GM21825 (cell line): ENCODE measurements at regions not wholly inside any gene's neighbourhood (a gene's known extent, or its start where the extent isn't known, plus 50 kb on each side); places are given as distances from the start of the nearest gene placed in this dataset.

ENCODE experiments used
- ATAC-seq: cut with Tn5 transposase; IDR thresholded peaks from one replicate; pipeline ENCODE4 v1.9.1; 2021; ENCODE audit warnings: mild to moderate bottlenecking, moderate library complexity; ENCODE audit not compliant: unreplicated experiment

DNA sequence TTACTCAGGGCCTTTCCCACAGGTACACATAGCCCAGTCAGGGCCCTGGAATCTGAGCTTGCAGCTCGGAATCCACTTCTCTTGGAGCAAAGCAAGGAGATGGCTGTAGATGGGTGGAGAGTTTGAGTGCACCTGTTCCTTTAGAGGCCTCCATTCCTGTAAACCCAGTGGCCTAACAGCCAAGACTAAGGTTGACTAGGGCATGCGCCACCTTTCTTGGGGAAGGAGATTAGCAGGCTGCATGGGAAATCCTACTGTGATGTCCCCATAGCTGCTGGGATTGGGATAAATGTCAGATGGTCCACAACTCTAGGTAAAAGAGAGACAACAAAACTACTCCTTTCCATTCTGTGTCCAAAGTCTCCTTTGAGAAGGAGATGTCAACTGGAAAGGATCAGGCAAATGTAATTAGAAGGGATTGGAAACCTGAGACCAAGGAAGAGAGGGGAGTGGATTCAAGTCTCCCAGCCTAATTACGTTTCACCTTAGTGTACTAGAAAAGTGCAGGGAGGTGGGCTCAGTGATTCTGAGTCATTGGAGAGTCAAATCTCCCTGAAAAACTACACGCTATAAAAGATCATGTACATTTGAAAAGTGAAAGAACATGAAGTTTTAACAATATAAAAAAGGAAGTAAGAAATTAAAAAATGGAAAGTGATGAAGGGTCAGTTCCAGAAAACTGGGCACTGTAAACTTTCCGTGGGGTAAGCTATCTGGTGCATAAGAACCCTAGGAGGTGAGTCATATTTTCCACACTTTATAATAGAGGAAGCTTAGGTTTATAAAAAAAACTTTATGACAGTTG lies 104.2 kb downstream of the SEC61B start:
- no peak for ATAC-seq

DNA sequence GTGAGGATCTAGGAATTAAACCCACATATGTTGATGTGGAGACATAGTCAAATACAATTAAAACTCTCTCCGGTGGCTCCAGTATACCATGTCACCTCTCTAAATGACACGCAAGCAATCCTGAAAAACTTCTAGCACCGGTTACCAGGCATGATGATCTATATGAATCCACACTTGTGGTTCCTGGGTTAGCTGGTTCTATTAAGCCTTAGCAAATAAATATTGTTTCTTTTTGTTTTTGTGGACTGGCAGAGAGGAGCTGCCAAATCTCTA lies 104.8 kb downstream of the SEC61B start:
- ATAC-seq: no peak

DNA sequence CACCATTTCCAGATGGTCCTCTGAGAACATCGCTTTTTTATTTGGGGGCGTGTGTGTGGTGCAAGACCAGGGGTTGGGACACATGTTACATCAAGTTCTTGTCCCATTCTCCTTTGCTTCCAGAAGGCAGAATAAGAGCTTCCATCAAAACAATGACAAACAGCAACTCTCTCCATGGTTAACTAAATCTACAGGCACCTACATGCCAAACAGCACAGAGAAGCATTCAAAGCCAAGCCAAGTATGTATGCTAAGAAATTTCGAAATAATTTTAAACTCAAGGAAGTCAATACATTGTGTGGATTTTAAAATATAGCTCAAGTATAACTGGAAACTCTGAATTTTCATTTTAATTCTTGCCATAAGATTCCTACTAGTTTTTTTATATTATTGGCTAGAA lies 105.6 kb downstream of the SEC61B start:
- no peak for ATAC-seq

DNA sequence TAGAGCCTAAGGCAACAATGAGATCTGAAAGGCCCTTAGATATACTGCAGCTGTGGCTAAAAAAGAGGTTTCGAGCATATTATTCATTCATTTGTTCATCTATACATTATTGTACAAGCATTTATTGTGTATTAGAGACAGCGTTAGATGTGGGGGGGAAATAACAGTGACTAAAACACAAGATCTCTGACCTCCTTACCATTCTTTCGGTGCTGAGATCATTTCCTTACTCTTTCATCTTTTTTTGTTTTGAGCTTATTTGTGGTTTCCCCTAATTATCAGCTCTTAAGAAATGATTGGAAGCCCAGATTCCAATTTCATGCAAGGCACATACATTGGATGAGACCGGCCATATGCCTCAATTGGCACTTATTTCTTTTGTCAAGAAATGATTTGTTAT lies 113.2 kb downstream of the SEC61B start:
- ATAC-seq: no peak

DNA sequence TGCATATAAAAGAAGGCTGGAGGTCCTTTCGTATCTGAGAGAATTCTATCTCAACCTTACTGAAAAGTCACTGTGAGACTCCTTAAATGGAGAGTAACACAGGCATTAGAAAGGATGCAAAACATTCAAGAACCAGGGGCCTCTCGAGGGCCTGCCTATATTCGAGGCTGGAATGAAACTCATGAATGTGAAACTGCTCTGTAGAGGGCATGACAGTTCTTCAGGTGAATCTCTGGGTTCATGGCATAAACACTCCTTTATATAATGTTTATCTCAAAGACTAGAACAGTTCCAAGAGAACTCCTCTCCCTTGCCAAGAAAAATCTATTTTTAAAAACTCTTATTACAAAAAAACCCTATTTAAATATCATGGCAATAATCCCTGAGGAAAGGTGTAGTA lies 113.9 kb downstream of the SEC61B start:
- no peak for ATAC-seq

DNA sequence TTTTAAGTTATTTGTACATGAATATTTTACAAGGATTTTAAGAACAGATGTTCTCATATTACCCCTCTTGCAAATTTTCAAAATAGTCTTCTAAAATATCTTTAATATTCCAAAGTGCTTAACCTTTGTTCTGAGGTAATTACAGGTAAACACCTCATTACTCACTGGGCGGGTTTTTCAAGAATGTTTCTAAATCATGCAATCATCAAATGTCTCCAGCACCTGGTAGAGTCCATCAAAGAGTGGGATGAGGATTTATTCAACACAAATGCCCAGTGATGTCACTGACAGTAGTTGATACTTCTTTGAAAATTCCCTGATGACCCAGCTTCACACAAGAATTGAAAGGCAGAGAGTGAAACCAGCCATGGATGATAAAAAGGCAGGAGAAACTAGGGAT lies 114.4 kb downstream of the SEC61B start:
- no peak for ATAC-seq

DNA sequence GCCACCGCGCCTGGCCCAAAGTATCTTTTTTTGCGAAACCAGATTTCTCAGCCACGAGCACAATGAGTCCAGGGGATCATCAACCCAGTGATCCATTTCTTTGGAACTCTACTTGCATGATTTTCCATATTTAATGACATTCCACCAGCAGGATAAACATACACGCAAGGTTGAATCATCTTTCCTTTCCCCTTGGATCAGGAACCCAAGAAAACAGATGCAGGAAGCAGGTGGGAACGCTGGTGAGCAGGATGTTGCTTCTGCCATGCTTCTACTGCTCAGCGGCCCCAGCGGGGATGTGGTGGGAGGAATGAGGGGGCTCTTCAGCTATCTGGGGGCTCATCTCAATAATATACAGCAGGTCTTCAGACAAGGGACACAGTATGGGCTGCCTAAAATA lies 118.2 kb downstream of the SEC61B start:
- ATAC-seq: no peak

DNA sequence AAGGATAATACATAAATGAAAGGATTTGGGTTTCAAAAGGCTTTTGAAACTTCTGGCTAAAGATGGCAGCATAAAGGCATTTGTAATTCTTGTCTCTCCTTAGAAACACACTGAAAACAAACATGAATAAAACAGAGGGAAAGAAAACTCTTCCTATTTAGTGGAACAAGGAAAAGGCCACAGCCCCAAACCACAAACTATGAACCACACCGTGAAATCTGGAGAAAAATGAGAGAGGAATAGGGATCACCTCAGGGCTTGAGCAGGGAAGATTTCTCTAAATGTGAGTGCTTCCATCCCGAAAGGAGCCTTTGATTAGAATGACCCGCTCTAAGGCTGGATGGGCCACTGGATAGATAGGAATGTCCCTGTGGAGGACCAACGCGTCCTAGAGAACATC lies 119.6 kb downstream of the SEC61B start:
- ATAC-seq: no peak

DNA sequence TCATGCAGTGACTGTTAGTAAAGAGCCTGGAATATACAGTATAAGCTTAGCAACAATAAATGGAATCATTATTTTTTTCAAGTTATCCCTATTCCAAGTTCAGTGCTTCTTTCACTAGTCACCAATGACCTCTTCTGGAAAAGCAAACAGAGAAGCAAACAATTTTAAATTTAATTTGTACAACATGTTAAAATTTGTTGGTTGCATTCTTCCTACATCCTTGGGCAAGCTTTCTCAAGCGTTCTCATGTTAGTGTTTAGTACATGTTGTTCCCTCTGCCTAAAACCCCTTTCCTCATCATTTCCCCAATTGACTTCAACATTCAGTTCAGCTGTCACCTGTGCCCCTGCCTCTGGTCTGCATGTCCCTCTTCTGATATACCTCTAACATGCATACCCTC lies 123.4 kb downstream of the SEC61B start:
- ATAC-seq: no peak

DNA sequence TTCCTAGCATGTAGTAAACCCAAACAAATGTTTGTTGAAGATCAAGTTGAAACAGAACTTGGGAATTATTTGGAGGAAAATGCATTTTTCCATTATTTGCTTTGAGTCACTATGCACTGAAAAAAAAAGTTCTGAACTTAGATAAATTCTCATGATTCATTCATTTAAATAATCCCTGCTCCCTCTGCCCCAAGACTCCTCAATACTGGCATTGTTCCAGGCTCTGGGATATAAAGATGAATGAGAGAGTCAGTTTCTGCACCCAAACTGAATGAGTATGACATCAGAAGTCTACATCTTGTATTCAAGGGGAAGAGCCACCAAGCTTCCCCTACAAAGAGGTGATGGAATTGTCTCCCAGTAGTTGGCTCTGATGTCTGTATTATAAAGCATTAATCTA lies 123.9 kb downstream of the SEC61B start:
- no peak for ATAC-seq

DNA sequence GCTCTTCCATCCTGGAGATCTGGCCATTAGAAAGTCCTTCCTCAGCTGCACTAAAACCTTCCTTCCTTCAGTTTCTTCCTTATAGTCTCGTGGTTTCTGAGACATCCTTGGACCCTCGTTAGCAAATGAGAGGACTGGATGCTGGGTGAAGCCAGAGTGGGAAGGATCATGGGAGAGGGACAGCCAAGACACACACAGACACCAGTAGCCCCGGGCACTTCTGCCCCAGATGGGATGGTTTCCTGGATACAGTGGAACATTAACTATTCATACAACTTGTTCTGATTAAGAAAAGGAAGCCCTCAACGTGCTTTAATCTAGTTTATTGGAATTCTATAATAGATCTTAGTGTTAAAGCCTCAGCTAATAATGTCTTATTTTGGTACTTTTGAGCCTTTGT lies 125.5 kb downstream of the SEC61B start:
- ATAC-seq: no peak

DNA sequence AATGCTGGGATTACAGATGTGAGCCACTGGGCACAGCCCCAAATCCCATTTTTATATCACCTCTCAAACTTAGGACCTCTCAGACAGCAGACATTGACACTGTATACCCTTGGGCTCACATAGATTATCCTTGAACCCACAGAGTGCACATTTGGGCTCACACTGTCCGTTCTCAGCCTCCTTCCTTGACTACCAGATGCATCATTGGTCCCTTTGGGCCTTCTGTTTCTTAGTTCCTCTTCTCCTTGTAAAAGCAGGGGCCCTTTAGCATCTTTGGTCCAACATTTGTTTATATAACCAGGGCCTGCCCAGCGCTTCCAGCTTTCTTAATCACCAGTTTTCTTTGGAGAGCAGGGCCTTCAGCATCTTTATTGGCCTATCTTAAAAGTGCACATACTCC lies 126.2 kb downstream of the SEC61B start:
- no peak for ATAC-seq

DNA sequence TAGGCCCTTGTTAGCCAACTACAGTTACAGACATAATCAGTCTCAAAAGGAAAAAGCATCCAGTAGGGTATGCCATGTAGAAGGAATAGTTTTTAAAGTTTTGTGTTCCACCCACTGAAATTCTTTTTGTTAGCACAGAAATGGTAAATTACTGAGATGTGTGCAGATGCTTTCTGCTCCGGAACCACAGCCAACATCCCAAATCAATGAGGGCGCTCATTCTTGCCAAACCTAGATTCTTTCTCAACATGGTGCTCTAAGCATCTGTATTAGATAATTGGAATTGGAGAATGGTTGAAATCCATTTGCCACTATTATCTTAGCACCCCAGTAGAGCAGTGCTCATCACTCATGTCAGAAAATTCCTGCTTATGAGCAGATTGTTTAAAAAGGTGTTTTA lies 127.8 kb downstream of the SEC61B start:
- no peak for ATAC-seq

DNA sequence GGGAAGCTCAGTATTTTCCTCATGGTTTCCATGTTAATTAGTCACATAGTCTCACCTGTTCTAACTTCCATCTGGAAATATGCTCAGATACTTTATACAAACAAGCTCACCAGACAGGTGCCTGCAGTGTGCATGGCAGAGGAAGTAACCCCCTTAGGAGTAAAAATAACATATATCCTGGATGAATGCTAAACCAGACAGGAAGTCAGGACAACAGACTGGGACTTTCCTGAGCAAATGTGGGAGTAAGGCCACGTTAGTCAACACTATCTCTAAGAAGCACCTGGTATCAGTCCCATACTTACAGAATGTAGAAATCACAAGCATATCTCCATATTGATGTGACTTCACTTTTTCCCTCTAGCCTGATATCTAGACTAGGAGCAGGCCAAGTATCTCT lies 128.4 kb downstream of the SEC61B start:
- no peak for ATAC-seq

DNA sequence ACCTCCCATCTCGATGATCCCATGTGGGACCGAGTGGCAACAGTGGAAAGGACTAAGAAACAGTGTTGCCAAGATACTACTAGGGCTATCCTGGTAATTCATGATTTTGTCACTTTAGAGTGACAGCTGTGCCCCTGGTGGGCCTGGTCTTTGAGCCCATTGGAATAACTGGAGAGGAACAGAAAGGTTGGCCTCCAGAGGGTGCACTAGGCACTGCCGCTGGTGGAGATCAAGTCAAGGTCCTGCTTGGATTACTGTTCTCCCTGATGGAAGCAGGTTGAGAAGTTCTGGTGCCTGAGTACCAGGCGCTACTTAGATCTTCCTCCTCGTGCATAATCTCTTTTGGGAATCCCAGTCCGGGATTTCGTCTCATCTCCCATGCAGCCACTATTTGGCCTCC lies 129.6 kb downstream of the SEC61B start:
- ATAC-seq: no peak

DNA sequence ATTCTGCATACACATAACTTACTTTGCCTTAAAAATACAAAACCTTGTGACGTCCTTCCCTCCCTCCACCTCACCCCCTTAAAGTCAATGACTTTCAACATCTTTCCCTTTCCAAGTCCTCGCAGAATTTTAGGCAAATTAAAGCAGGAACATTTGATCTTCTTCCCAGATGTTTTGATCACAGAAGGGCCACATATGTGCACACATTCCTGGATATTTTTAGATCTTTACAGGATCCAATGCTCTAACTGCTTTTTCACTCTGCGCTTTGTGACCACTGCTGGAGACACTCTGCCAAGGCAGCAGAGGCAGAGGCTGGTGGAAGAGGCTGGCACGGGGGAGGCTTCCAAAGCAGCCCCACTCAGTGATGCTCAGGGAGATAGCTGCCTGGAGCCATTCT lies 130.7 kb downstream of the SEC61B start:
- ATAC-seq: no peak

DNA sequence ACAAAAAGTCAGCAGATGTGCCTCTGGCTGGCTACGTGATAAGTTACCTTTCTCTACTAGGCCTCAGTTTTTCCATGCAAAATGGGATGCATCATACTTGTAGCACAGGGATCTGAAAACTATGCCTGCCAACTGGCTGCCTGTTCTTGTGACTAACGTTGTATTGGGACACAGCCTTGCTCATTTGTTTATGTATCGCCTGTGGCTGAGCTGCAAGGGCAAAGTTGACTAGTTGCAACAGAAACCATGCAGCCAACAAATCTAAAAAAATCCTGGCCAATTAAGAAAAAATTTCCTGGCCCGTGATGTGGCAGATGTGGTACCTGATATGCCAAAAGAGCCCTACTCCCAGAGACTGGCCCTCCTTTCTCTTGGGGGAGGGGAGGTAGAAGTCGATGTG lies 131.3 kb downstream of the SEC61B start:
- no peak for ATAC-seq

DNA sequence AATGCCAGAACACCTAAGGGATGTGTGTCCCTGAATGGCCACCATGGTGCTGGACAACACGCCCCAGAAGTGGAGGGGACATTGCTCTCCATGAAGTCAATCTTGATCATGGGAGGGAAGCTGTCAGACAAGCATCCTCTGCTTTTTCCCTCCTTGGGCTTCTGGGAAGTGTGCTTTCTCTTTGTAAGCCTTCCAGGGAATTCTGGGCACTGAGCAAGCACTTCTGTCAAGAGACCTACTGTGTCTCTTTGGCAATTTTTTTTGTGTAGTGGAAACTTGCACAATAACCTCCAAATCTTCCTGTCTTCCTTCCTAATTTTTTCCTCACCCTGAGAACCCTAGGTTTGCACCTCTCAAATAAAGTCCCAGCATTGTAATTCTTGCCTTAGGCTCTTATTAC lies 132.0 kb downstream of the SEC61B start:
- no peak for ATAC-seq

DNA sequence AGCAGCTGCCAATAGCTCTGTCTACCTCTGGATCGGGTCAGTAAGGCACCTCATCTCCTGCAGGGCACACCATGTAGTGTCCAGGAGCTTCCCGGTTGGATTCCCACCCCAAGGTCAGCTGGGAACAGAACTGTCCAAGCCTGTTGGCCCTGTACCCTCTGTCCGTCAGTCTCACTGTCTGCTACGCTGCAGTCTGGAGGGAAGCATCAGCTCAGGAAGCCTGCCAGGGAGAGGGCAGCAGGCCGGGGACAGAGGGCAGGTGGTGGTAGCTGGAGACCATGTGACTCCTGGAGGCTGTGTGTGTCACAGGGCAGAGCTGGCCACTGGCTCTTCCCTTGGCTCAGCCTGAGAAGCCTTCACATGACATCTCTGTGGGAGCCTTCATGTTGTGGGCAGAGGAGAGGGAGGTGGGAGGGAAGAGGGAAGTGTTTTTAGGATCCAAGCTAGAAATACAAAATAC lies 134.5 kb downstream of the SEC61B start:
- ATAC-seq: no peak

DNA sequence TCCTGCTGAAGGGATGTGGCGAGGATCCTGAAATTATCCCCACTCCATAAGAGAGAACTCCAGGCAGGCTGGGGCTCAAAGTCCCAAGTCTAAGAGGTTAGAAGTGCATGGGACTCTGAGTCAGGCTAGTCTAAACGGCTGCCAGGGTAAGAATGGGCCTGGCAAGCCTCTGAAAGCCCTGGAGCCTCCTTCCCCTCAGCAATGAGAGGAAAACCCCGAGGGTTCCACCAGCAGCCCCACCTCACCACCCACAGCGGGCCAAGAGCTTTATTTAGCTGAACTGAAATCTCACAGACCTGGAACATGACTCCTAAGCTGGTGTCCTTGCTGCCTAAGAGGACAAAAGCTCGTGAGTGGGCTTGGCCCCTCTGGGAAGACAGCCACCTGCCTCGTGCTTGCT lies 135.5 kb downstream of the SEC61B start:
- no peak for ATAC-seq

DNA sequence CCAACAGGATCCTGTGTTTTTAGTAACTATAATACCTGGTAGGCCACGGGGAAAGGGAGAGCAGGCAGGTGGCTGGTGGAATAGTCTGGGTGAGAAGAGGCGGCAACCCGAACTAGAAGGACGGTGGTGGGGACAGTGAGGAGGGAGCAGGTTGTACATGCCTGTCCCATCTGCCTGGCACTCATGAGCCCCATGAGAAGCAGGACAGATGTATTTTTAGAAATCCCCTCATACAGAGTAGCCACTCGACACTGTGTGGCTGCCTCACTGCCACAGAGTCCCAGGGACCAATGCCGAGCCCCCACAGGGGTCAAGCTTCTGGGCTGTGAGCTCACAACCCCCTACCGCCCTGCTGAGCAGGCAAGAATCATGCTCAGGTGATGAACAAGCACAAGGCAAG lies 136.6 kb downstream of the SEC61B start:
- no peak for ATAC-seq

DNA sequence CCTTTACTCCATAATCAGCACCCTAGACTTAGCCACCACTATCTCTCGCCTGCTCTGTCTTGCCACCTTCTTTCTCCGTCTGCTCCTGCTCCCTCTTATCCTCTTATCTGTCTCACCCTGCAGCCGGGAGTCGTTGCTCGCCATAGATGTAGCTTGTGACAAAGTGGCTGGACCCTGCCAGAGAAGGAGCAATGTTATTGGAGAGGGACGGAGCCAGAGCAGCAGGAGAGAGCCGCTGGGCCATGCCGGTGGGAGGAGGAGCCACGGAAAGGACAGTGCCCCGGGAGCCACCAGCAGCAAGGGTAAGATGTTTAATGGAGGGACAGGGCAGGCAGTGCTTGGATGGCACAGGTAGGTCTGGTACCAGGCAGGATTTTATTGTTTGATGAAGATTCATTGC lies 137.3 kb downstream of the SEC61B start:
- no peak for ATAC-seq

DNA sequence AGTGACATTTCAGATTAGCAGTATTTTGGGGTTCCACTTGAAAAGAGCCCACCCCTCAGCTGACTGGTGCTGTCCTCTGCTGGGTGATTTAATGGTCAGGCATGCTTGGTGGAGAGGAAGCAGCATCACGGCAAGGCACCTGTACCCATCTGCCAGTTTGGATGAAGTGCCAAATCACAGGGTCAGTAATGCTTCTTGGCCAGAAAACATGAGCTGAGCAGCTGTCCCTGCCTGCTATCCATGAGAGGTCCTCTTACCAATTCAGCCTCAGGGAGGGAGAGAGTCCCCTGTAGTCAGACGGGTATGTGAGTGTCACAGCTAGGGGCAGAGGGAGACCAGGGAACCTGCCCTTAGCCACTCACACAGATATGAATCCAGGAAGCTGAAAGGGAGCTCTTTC lies 137.9 kb downstream of the SEC61B start:
- no peak for ATAC-seq
